GM11168 (cell line): ENCODE measurements at regions not wholly inside any gene's neighbourhood (a gene's known extent, or its start where the extent isn't known, plus 50 kb on each side); places are given as distances from the start of the nearest gene placed in this dataset.
"Not testable (repeated sequence)": the region's sequence is repeated elsewhere in the genome, so short reads cannot be mapped to it uniquely, and the experiment has no call there.

Source experiments
- in situ Hi-C: fragments of 300-500 bp; cut with MboI; formaldehyde crosslinking; loops from one replicate; pipeline ENCODE4 v1.12.0; 2022; ENCODE audit warnings: low sequenced_read_pairs; ENCODE audit not compliant: unreplicated experiment

GRCh38 chr16:32085438-32086141 is 167.5 kb upstream of the TP53TG3D start:
- in situ Hi-C loops, result loop anchor here (25.0 kb wide), 1 partner anchor 952 kb away; no protein-coding TSS in a partner anchor

- in situ Hi-C loops, result not testable (repeated sequence)
Observed at GRCh38 chr16:32115562-32115961, 137.5 kb upstream of the TP53TG3D start.

GRCh38 chr16:32116080-32116479 is 137.0 kb upstream of the TP53TG3D start:
- in situ Hi-C loops, result no loop called here

GRCh38 chr16:32116533-32116932 is 136.6 kb upstream of the TP53TG3D start:
- in situ Hi-C loops, result not testable (repeated sequence)

GRCh38 chr16:32120372-32120771 is 132.7 kb upstream of the TP53TG3D start:
- in situ Hi-C loops, result not testable (repeated sequence)

- in situ Hi-C loops, result not testable (repeated sequence)
Observed at GRCh38 chr16:32120779-32121178, 132.3 kb upstream of the TP53TG3D start.

- in situ Hi-C loops, result not testable (repeated sequence)
Observed at GRCh38 chr16:32121273-32121900, 131.7 kb upstream of the TP53TG3D start.

- in situ Hi-C loops, result not testable (repeated sequence)
Observed at GRCh38 chr16:32152434-32152833, 100.7 kb upstream of the TP53TG3D start.

- in situ Hi-C loops, result not testable (repeated sequence)
Observed at GRCh38 chr16:32187918-32188669, 65.0 kb upstream of the TP53TG3D start.

GRCh38 chr16:32202585-32202984 is 50.5 kb upstream of the TP53TG3D start:
- in situ Hi-C loops, result not testable (repeated sequence)
